Raji (cell line): ENCODE measurements at regions not wholly inside any gene's neighbourhood (a gene's known extent, or its start where the extent isn't known, plus 50 kb on each side); places are given as distances from the start of the nearest gene placed in this dataset.

Experiments used
- POLR2A ChIP-seq: IDR thresholded peaks from 2 replicates; pipeline ENCODE4 v1.6.1; 2011; ENCODE audit warnings: low read depth, low read length, control low read depth; ENCODE audit not compliant: insufficient read depth

DNA sequence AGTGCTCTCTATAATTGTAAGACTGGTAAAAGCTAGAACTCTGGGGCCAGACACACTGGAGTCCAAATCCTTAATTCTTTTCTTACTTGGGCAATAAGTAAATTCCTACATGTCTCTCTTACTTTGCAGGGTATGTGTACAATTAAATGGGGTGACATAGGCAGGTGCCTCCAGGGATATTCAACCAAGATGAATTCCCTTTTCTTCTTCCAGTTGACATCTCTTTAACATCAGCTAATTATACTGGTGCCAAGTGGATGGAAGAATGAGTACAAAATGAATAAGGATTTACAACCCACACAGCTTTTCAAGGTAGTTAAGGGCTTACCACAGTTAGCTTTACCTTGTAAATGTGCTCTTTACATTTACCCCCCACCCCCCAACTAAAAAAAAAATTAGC is 295.5 kb upstream of the GADL1 start:
- TF ChIP-seq POLR2A: no peak

GRCh38 chr3:31191354-31191753 is 296.9 kb upstream of the GADL1 start:
- TF ChIP-seq POLR2A: no peak

DNA sequence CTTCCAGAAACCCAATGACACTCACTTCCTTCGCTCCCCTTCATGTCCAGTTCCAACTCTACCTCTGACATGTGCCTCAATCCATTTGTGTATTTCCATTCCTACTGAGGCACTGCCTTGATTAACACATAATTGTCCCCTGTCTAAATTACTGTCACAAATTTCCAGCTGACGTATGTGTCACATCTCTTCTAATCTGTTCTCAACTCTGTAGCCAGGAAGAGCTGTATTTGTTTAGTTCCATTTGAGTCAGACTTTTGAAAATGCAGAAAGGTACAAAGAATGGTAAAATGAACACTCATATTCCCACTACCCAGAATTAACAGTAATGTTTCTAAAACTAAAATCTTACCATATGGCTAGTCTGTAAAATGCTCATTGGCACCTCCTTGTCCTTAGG is 299.0 kb upstream of the GADL1 start:
- no peak for TF ChIP-seq POLR2A

- no peak for TF ChIP-seq POLR2A
These were observed 299.4 kb upstream of the GADL1 start for GRCh38 chr3:31193871-31194270.

- no peak for TF ChIP-seq POLR2A
These were observed 301.8 kb upstream of the GADL1 start for GRCh38 chr3:31196261-31196660.

DNA sequence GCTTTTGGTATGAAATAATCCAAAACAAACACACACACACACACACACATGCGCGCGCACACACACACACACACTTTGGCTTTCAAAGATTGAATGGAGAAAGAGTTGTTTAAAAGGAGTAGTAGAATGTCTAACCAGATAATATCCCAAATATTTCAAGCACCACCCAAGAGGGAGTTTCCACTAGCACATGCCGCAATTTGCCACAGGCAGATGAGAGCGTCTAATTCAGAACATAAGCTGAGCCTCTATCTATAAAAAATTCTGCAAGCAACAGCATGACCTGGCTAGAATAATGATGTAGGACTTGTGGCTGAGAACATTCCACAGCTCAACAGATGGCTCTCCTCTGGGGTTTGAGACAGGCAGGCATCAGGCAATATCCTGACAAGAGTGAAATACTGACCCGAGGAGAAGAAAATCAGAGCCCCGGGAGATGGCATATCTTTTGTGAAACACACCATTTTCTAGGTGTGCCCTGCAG is 302.5 kb upstream of the GADL1 start:
- no peak for TF ChIP-seq POLR2A

DNA sequence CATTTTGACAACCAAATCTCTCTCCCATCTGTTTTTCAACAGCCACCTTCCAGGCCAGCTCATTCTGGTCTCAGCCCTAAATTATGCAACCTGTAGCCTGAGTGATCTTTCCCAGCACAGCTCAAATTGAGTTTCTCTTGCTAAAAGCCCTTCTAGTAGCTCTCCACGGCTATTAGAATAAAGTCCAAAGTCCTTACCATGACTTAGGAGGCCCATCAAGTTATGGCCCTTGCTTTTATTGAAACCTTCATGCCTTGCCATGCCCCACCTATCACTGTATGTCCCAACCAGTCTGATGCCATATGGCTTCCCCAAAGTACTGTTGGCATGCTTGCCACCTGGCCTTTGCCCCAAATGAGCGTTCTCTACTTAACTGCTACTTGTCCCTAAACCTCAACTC is 303.5 kb upstream of the GADL1 start:
- TF ChIP-seq POLR2A: no peak

DNA sequence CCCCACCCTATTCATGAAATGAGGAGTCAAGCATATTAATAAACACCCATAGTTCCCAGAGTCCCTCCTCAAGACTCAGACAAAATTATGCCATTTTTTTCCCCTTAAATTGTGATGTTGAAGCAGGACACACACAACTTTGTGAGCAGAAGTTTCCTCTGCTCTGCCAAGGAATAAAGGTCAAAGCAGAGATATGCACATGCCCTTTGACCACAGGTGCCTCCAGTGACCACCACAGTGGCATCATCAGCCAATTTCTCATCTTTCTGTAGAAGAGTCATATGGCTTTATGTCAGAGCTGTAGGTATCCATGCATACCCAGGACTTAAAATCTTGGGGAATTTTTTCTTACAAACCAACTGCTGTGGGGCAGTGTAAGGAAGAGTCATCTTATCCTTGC is 304.4 kb upstream of the GADL1 start:
- TF ChIP-seq POLR2A: no peak

- TF ChIP-seq POLR2A: no peak
These were observed 309.7 kb upstream of the GADL1 start for GRCh38 chr3:31203960-31204795.

- no peak for TF ChIP-seq POLR2A
These were observed 315.7 kb upstream of the GADL1 start for GRCh38 chr3:31210068-31210645.

DNA sequence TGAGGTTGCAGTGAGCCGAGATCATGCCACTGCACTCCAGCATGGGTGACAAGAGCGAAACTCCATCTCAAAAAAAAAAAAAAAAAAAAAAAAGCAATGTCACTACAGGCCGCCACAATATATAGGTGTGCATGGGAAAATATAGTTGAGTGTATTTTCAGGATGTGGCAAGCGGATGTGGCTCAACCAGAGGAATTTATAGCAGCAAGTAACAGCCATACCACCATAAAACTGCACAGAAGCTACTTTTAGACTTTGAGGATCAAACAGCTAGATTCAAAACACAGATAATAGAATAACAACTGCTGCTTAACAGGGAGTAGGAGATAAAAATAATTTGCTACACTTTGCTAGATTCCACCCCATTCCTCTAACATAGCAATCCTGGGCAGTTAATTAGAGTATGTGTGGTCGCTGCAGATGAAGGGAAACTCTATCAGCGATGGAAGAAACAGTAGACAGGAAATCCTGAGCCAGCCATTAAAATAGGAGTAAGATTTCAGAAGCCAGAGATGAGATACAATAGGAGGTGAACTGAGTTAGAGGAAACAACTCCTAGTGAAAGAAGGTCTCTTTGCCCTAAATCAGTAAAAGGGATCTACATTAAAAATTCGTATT is 318.7 kb upstream of the STT3B start:
- no peak for TF ChIP-seq POLR2A

DNA sequence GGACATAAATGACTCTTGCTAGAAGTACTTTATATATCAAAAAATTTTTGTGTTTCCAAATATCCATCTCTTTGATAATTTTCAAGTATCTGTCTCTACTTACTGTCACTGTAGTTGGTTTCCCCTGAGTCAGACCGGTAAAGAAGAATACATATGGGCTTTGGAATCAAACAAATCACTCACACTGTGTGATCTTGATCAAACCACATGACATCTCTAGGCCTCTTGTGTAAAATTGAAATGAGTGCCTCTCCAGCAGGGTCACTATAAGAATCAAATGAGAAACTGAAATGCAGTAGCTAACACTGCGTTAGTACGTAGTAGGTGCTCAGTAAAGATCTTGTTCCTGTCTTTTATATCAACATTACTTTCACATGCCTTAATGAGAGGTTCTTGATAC is 314.6 kb upstream of the STT3B start:
- TF ChIP-seq POLR2A: no peak

- no peak for TF ChIP-seq POLR2A
These were observed 313.4 kb upstream of the STT3B start for GRCh38 chr3:31219131-31219843.

- TF ChIP-seq POLR2A: no peak
These were observed 312.3 kb upstream of the STT3B start for GRCh38 chr3:31220431-31220830.

DNA sequence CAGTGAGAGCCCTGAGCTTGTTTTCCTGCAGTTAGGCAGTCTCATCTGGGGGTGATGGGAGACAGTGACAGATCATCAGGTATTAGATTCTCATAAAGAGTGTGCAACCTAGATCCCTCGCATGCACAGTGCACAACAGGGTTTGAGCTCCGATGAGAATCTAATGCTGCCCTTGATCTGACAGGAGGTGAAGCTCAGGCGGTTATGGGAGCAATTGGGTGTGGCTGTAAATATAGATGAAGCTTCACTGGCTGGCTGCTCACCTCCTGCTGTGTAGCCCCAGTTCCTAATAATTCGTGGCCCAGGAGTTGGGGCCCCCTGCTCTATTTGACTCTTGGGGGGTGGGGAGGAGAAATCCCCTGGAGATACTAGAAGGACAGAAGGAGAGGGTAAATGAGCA is 309.4 kb upstream of the STT3B start:
- TF ChIP-seq POLR2A: no peak
